ENCODE measurements at regions not wholly inside any gene's neighbourhood (a gene's known extent, or its start where the extent isn't known, plus 50 kb on each side); places are given as distances from the start of the nearest gene placed in this dataset.

DNA sequence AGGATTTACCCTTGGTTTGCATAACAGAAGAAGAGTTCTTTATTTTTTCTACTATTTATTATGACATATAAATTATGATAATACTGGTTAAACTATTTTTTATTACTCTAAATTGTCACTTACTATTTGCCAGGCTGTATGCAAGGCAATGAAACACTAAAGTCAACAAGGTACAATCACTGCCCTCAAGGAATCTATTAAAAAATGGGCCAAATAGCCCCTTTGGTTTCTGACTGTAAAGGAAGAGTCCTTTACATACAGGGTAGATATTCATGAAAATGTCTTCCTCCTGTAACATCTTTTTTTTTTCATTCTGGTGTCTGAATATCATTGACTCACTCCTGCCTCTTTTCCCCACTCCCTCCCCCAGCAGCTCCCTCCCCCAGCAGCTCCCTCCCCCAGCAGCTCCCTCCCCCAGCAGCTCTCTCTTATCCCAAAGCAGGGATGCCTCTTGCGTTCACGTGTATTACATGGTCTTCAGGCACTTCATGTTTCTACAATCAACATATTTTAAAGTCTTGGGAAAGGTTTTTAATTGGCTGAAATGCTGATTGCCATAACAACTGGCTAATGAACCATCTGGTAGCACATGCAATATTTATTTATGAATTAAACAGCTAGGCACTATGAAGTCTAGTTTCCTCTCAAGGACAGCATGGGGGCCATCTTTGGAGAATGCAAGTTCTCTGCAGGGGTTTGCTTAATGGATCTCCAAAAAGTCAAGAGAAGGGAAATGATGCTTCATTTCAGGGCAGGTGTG lies 400.4 kb upstream of the PLXNA2 start:
- TF ChIP-seq, protein P1, sequence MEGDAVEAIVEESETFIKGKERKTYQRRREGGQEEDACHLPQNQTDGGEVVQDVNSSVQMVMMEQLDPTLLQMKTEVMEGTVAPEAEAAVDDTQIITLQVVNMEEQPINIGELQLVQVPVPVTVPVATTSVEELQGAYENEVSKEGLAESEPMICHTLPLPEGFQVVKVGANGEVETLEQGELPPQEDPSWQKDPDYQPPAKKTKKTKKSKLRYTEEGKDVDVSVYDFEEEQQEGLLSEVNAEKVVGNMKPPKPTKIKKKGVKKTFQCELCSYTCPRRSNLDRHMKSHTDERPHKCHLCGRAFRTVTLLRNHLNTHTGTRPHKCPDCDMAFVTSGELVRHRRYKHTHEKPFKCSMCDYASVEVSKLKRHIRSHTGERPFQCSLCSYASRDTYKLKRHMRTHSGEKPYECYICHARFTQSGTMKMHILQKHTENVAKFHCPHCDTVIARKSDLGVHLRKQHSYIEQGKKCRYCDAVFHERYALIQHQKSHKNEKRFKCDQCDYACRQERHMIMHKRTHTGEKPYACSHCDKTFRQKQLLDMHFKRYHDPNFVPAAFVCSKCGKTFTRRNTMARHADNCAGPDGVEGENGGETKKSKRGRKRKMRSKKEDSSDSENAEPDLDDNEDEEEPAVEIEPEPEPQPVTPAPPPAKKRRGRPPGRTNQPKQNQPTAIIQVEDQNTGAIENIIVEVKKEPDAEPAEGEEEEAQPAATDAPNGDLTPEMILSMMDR (IDR thresholded peaks at IDR 0.05; ENCODE audit: insufficient read depth, low read depth, low read length) = no peak
- no peak for TF ChIP-seq EZH2 (IDR thresholded peaks at IDR 0.05; ENCODE audit: insufficient read depth, low read length)
